Esophagus mucosa (tissue), 1 donor: ENCODE measurements at regions not wholly inside any gene's neighbourhood (a gene's known extent, or its start where the extent isn't known, plus 50 kb on each side); places are given as distances from the start of the nearest gene placed in this dataset.

Source experiments
- ATAC-seq: fragments of 200-7000 bp; cut with Tn5 transposase; one replicate; pipeline ENCODE4 v1.9.1; 2020
- donor health status: DM: yes; HTN: yes; CAD: no.

- ATAC-seq, result no peak
Observed at GRCh38 chr2:191565120-191565519, 112.8 kb upstream of the NABP1 start.

GRCh38 chr2:191565647-191566198 lies 112.2 kb upstream of the NABP1 start:
- ATAC-seq, result no peak

- ATAC-seq, result peak; percentile 74
Observed at GRCh38 chr2:191566344-191566743, 111.6 kb upstream of the NABP1 start.

GRCh38 chr2:191567206-191567605 lies 110.7 kb upstream of the NABP1 start:
- no peak for ATAC-seq

GRCh38 chr2:191569025-191569424 lies 108.9 kb upstream of the NABP1 start:
- ATAC-seq, result no peak

GRCh38 chr2:191571163-191571769 lies 106.7 kb upstream of the NABP1 start:
- peak; percentile 38 for ATAC-seq

GRCh38 chr2:191572319-191572718 lies 105.6 kb upstream of the NABP1 start:
- ATAC-seq, result no peak

- ATAC-seq, result no peak
Observed at GRCh38 chr2:191573216-191573615, 104.7 kb upstream of the NABP1 start.

GRCh38 chr2:191574232-191574631 lies 103.7 kb upstream of the NABP1 start:
- no peak for ATAC-seq

GRCh38 chr2:191577605-191578004 lies 100.3 kb upstream of the NABP1 start:
- ATAC-seq, result no peak

GRCh38 chr2:191578031-191578430 lies 99.9 kb upstream of the NABP1 start:
- ATAC-seq, result peak; percentile 90

- ATAC-seq, result no peak
Observed at GRCh38 chr2:191580581-191580980, 97.4 kb upstream of the NABP1 start.

- no peak for ATAC-seq
Observed at GRCh38 chr2:191581003-191581402, 96.9 kb upstream of the NABP1 start.

GRCh38 chr2:191582355-191582754 lies 95.6 kb upstream of the NABP1 start:
- ATAC-seq, result peak; percentile 66

- ATAC-seq, result no peak
Observed at GRCh38 chr2:191591025-191591424, 86.9 kb upstream of the NABP1 start.

- peak; percentile 91 for ATAC-seq
Observed at GRCh38 chr2:191593622-191594385, 84.1 kb upstream of the NABP1 start.

GRCh38 chr2:191597186-191597751 lies 80.7 kb upstream of the NABP1 start:
- ATAC-seq, result no peak

GRCh38 chr2:191598296-191598695 lies 79.6 kb upstream of the NABP1 start:
- no peak for ATAC-seq

- ATAC-seq, result no peak
Observed at GRCh38 chr2:191601060-191601459, 76.9 kb upstream of the NABP1 start.

- ATAC-seq, result no peak
Observed at GRCh38 chr2:191604154-191604553, 73.8 kb upstream of the NABP1 start.

- no peak for ATAC-seq
Observed at GRCh38 chr2:191607096-191607495, 70.8 kb upstream of the NABP1 start.

GRCh38 chr2:191610756-191611155 lies 67.2 kb upstream of the NABP1 start:
- ATAC-seq, result no peak

- no peak for ATAC-seq
Observed at GRCh38 chr2:191611614-191612013, 66.3 kb upstream of the NABP1 start.

- no peak for ATAC-seq
Observed at GRCh38 chr2:191612496-191612895, 65.4 kb upstream of the NABP1 start.
